ENCODE measurements at regions not wholly inside any gene's neighbourhood (a gene's known extent, or its start where the extent isn't known, plus 50 kb on each side); places are given as distances from the start of the nearest gene placed in this dataset.

- no peak overlapping the region for H3K4me3 ChIP-seq (ENCODE audit: low read depth, low read length)
- TF ChIP-seq HIC1 (tag by site-specific recombination; IDR thresholded peaks at IDR 0.05), result peak; percentile 44; the same call in 1 of the 2 replicates
- TF ChIP-seq REPIN1 (tag by site-specific recombination; IDR thresholded peaks at IDR 0.05; ENCODE audit: low read depth), result no peak
- CTCF ChIA-PET, result interaction anchor here (0.7 kb wide), 1 partner anchor 15 kb away, joined by 3 read pairs; no protein-coding TSS in a partner anchor
These were observed 1172.9 kb downstream of the CDH12 start for GRCh38 chr5:21680196-21680595.

DNA sequence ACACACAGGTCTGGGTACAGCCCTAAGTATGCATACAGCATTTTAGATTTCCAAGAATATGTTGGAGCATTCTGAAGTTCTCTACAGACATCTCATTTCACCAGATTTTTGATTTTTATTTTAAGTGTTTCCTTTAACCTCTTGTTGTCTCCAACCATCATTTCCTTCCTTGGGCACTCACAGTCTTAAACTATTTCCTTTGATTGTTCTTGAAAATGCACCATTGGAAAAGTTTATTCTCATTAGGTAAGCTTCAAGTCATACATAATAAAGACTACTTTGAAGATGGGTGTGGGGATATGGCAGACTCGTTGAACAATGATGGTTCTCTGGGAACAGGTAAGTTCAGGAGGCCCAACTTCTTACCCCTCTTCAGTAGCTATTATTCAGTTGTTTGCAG, 1174.6 kb downstream of the CDH12 start:
- CTCF ChIA-PET, result interaction anchor here (1.7 kb wide), 1 partner anchor 20 kb away, joined by 7 read pairs; no protein-coding TSS in a partner anchor
- POLR2A ChIA-PET, result no interaction called here

More at GRCh38 chr5:21680196-21680595, 1172.9 kb downstream of the CDH12 start:
- POLR2A ChIA-PET, result no interaction called here
- Histone ChIP-seq H3K36me3 (ENCODE audit: control insufficient read depth in 2 of 2, insufficient read depth in 1 of 2, low read length in 2 of 2) (no peaks in the 10 kb centered on the region), H3K27ac (ENCODE audit: extremely low read depth, low read depth, low read length) (no peak overlapping the region), H3K4me1 (ENCODE audit: control insufficient read depth, insufficient read depth, low read length) (no peaks in the 10 kb centered on the region), H3K9me3 (ENCODE audit: control insufficient read depth, insufficient read depth, low read depth, low read length) (no peaks in the 10 kb centered on the region)

GRCh38 chr5:21672911-21673310, 1180.2 kb downstream of the CDH12 start:
- no peaks in the 10 kb centered on the region for H3K9me3 ChIP-seq (ENCODE audit: control insufficient read depth, insufficient read depth, low read depth, low read length)
- no peak overlapping the region for H3K4me3 ChIP-seq (ENCODE audit: low read depth, low read length)
- TF ChIP-seq ZNF747 (tag by site-specific recombination; IDR thresholded peaks at IDR 0.05), result no peak
- no peak for TF ChIP-seq ZNF16 (tag by site-specific recombination; IDR thresholded peaks at IDR 0.05; ENCODE audit: low read depth)
- no peak for TF ChIP-seq ZNF324 (tag by site-specific recombination; IDR thresholded peaks at IDR 0.05)
- TF ChIP-seq ZNF792 (tag by site-specific recombination; IDR thresholded peaks at IDR 0.05), result no peak
- TF ChIP-seq PATZ1 (tag by site-specific recombination; IDR thresholded peaks at IDR 0.05), result no peak
- no peak for TF ChIP-seq ZNF548 (tag by site-specific recombination; IDR thresholded peaks at IDR 0.05)
- no peak for TF ChIP-seq ZNF37A (tag by site-specific recombination; IDR thresholded peaks at IDR 0.05)
- TF ChIP-seq, protein P1, sequence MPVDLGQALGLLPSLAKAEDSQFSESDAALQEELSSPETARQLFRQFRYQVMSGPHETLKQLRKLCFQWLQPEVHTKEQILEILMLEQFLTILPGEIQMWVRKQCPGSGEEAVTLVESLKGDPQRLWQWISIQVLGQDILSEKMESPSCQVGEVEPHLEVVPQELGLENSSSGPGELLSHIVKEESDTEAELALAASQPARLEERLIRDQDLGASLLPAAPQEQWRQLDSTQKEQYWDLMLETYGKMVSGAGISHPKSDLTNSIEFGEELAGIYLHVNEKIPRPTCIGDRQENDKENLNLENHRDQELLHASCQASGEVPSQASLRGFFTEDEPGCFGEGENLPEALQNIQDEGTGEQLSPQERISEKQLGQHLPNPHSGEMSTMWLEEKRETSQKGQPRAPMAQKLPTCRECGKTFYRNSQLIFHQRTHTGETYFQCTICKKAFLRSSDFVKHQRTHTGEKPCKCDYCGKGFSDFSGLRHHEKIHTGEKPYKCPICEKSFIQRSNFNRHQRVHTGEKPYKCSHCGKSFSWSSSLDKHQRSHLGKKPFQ (tag by site-specific recombination; IDR thresholded peaks at IDR 0.05), result no peak
- TF ChIP-seq KLF16 (tag by site-specific recombination; IDR thresholded peaks at IDR 0.05), result no peak
- TF ChIP-seq ZNF311 (tag by site-specific recombination; IDR thresholded peaks at IDR 0.05; ENCODE audit: borderline replicate concordance), result no peak
- TF ChIP-seq ZNF555 (tag by site-specific recombination; conservative IDR thresholded peaks at IDR 0.05), result no peak
- TF ChIP-seq HOXC10 (CRISPR knock-in tag; IDR thresholded peaks at IDR 0.05), result no peak
- TF ChIP-seq CTCF (tag by site-specific recombination; IDR thresholded peaks at IDR 0.05), result no peak
- no peak for TF ChIP-seq ZNF23 (tag by site-specific recombination; IDR thresholded peaks at IDR 0.05; ENCODE audit: borderline replicate concordance)
- TF ChIP-seq YY2 (tag by site-specific recombination; IDR thresholded peaks at IDR 0.05), result no peak
- no peak for TF ChIP-seq ZNF169 (tag by site-specific recombination; IDR thresholded peaks at IDR 0.05)
- TF ChIP-seq ZNF488 (tag by site-specific recombination; IDR thresholded peaks at IDR 0.05), result no peak
- TF ChIP-seq KLF17 (tag by site-specific recombination; IDR thresholded peaks at IDR 0.05), result no peak
- TF ChIP-seq SCRT1 (tag by site-specific recombination; IDR thresholded peaks at IDR 0.05; ENCODE audit: borderline replicate concordance), result no peak
- TF ChIP-seq GLIS1 (tag by site-specific recombination; IDR thresholded peaks at IDR 0.05), result no peak
- CTCF ChIA-PET, result no interaction called here
- H3K4me1 ChIP-seq (ENCODE audit: control insufficient read depth, insufficient read depth, low read length), result no peaks in the 10 kb centered on the region
- no peak overlapping the region for H3K27ac ChIP-seq (ENCODE audit: extremely low read depth, low read depth, low read length)
- no peaks in the 10 kb centered on the region for H3K36me3 ChIP-seq (ENCODE audit: control insufficient read depth in 2 of 2, insufficient read depth in 1 of 2, low read length in 2 of 2)
- POLR2A ChIA-PET, result no interaction called here

More for the DNA sequence above, 1174.6 kb downstream of the CDH12 start:
- no peak for TF ChIP-seq ZBTB1 (tag by site-specific recombination; IDR thresholded peaks at IDR 0.05)
- no peak overlapping the region for H3K27ac ChIP-seq (ENCODE audit: extremely low read depth, low read depth, low read length)
- no peaks in the 10 kb centered on the region for H3K9me3 ChIP-seq (ENCODE audit: control insufficient read depth, insufficient read depth, low read depth, low read length)
- no peaks in the 10 kb centered on the region for H3K4me1 ChIP-seq (ENCODE audit: control insufficient read depth, insufficient read depth, low read length)
- H3K36me3 ChIP-seq (ENCODE audit: control insufficient read depth in 2 of 2, insufficient read depth in 1 of 2, low read length in 2 of 2), result no peaks in the 10 kb centered on the region
- no peak overlapping the region for H3K4me3 ChIP-seq (ENCODE audit: low read depth, low read length)
